Smooth muscle cell (in vitro differentiated cells): ENCODE measurements at regions not wholly inside any gene's neighbourhood (a gene's known extent, or its start where the extent isn't known, plus 50 kb on each side); places are given as distances from the start of the nearest gene placed in this dataset.

Experiments
- DNase-seq: peaks from one replicate; lab custom pipeline; 2025; ENCODE audit not compliant: unreplicated experiment; lab: John Stamatoyannopoulos, UW
- H2AFZ ChIP-seq: fragments of 200-600 bp; sonication (generic); 2 replicates; pipeline ENCODE4 v1.6.0; 2016; ENCODE audit warnings: antibody characterized with exemption, low read depth, mild to moderate bottlenecking
- H3F3A ChIP-seq: fragments of 200-600 bp; sonication (generic); 2 replicates; pipeline ENCODE4 v1.6.0; 2017; ENCODE audit warnings: antibody characterized with exemption, low read depth
- H3K27ac ChIP-seq: fragments of 200-600 bp; sonication (generic); 2 replicates; pipeline ENCODE4 v1.5.1; 2016; ENCODE audit warnings: low read depth, mild to moderate bottlenecking
- H3K27me3 ChIP-seq: fragments of 200-600 bp; sonication (generic); 2 replicates; pipeline ENCODE4 v1.6.1; 2016; ENCODE audit warnings: low read depth, mild to moderate bottlenecking
- H3K36me3 ChIP-seq: fragments of 200-600 bp; sonication (generic); 2 replicates; pipeline ENCODE4 v1.5.1; 2016; ENCODE audit warnings: low read depth
- H3K4me1 ChIP-seq: fragments of 200-600 bp; sonication (generic); 2 replicates; pipeline ENCODE4 v1.5.1; 2016; ENCODE audit warnings: low read depth
- H3K4me2 ChIP-seq: fragments of 200-600 bp; sonication (generic); 2 replicates; pipeline ENCODE4 v1.6.0; 2016; ENCODE audit warnings: mild to moderate bottlenecking
- H3K4me3 ChIP-seq: fragments of 200-600 bp; sonication (generic); 2 replicates; pipeline ENCODE4 v1.5.1; 2016; ENCODE audit warnings: mild to moderate bottlenecking
- H3K79me2 ChIP-seq: fragments of 200-600 bp; sonication (generic); 2 replicates; pipeline ENCODE4 v1.6.0; 2016; ENCODE audit warnings: low read depth, mild to moderate bottlenecking
- H3K9ac ChIP-seq: fragments of 200-600 bp; sonication (generic); 2 replicates; pipeline ENCODE4 v1.6.0; 2016; ENCODE audit warnings: low read depth
- H3K9me3 ChIP-seq: fragments of 200-600 bp; sonication (generic); replicated peaks from 2 replicates; pipeline ENCODE4 v1.5.1; 2016; ENCODE audit warnings: low read depth
- H4K20me1 ChIP-seq: fragments of 200-600 bp; sonication (generic); 2 replicates; pipeline ENCODE4 v1.6.0; 2016; ENCODE audit warnings: low read depth
- WGBS: methylation state at CpG from one replicate; pipeline ENCODE4 v1.1.7; 2016; ENCODE audit warnings: low lambda C conversion rate; 5-methylcytosine and 5-hydroxymethylcytosine counted together
- TF ChIP-seq, protein P1 (sequence below): fragments of 200-600 bp; sonication (generic); IDR thresholded peaks from 2 replicates; pipeline ENCODE4 v1.5.1; 2017; ENCODE audit warnings: borderline replicate concordance, mild to moderate bottlenecking, antibody characterized with exemption; ENCODE audit not compliant: insufficient read depth, poor library complexity, severe bottlenecking

DNA sequence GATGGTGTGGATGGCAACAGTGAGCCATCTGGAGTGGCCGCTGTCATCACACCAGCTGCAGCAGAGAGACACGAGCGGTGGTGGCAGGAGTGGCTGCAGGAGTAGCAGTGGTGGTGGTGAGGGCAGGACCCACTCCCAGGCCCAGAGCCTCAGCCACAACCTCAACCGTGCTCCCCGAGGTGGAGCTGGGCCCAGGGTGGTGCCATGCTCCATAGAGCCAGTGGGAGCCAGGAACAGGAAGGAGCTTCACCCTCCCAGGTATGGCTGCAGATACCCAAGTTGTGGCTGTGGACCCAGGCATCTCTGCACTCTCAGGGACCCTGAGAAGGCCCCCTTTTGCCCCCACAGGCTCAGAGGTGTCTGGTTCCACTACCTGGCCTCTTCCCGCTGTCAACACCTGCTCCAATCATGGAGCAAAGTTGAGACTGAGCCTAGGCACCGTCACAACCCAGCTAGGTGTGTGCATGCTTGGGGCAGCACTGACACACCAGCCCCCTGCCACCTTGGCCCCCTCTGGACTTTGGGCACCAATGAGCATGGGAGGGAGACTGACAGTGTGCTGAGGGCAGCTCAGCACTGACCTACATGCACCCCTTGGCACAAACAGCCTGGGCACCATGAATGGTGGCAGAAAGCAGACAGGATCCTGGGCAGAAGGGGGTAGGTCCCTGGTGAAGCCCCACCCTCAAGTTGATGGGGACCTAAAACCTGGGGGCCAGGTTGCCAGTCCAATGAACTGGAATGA, 188.9 kb downstream of the NDUFA10 start:
- H3K9ac ChIP-seq, result no peak overlapping the region
- TF ChIP-seq, protein P1, sequence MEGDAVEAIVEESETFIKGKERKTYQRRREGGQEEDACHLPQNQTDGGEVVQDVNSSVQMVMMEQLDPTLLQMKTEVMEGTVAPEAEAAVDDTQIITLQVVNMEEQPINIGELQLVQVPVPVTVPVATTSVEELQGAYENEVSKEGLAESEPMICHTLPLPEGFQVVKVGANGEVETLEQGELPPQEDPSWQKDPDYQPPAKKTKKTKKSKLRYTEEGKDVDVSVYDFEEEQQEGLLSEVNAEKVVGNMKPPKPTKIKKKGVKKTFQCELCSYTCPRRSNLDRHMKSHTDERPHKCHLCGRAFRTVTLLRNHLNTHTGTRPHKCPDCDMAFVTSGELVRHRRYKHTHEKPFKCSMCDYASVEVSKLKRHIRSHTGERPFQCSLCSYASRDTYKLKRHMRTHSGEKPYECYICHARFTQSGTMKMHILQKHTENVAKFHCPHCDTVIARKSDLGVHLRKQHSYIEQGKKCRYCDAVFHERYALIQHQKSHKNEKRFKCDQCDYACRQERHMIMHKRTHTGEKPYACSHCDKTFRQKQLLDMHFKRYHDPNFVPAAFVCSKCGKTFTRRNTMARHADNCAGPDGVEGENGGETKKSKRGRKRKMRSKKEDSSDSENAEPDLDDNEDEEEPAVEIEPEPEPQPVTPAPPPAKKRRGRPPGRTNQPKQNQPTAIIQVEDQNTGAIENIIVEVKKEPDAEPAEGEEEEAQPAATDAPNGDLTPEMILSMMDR, result no peak
- H3F3A ChIP-seq, result no peaks in the 10 kb centered on the region
- H4K20me1 ChIP-seq, result no peaks in the 10 kb centered on the region
- H3K9me3 ChIP-seq, result no peaks in the 10 kb centered on the region
- 94% methylated on average over 7 of the region's 7 CpGs for WGBS
- H3K4me2 ChIP-seq, result no peak overlapping the region
- no peaks in the 10 kb centered on the region for H3K4me1 ChIP-seq
- peaks cover 13% of the 10 kb centered on the region for H3K27me3 ChIP-seq
- no peak overlapping the region for H3K27ac ChIP-seq
- no peaks in the 10 kb centered on the region for H3K79me2 ChIP-seq
- DNase-seq, result no peak
- H2AFZ ChIP-seq, result no peak overlapping the region
- H3K36me3 ChIP-seq, result no peaks in the 10 kb centered on the region
- no peak overlapping the region for H3K4me3 ChIP-seq

DNA sequence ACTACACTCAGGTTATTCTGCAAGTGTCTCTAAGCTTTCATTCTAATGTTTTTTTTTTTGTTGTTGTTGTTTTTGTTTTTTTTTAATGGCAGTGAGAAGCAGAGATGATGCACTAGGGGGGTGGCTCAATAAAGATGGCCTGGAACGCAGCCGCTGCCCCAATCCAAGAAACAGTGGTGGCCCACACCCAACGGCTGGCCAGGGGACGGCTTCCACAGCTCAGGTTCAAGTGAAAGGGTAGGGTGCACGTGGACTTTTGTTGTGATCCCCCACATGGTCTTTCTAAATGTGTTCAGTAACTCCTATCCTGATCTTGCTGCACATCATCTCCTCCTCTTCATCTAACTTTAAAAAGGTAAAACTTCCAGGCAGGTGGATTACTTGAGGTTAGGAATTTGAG, 190.1 kb downstream of the NDUFA10 start:
- WGBS, result 92% methylated on average over 5 of the region's 5 CpGs
- H3K4me2 ChIP-seq, result no peak overlapping the region

GRCh38 chr2:239834143-239834542, 191.0 kb downstream of the NDUFA10 start:
- no peak overlapping the region for H3K27ac ChIP-seq
- no peak overlapping the region for H3K9ac ChIP-seq
- no peak overlapping the region for H3K4me2 ChIP-seq
- H2AFZ ChIP-seq, result no peak overlapping the region
- TF ChIP-seq, protein P1, result no peak
- H3K9me3 ChIP-seq, result no peaks in the 10 kb centered on the region
- no peak overlapping the region for H3K4me3 ChIP-seq
- no peaks in the 10 kb centered on the region for H3K79me2 ChIP-seq
- DNase-seq, result no peak
- H3K36me3 ChIP-seq, result no peaks in the 10 kb centered on the region
- H3K27me3 ChIP-seq, result peaks cover 5% of the 10 kb centered on the region
- no peaks in the 10 kb centered on the region for H3K4me1 ChIP-seq
- H4K20me1 ChIP-seq, result no peaks in the 10 kb centered on the region
- H3F3A ChIP-seq, result no peaks in the 10 kb centered on the region
- WGBS, result 94% methylated on average over 8 of the region's 8 CpGs

More for the DNA sequence above, 190.1 kb downstream of the NDUFA10 start:
- H3K27me3 ChIP-seq, result peaks cover 11% of the 10 kb centered on the region
- no peaks in the 10 kb centered on the region for H3F3A ChIP-seq
- no peak overlapping the region for H3K4me3 ChIP-seq
- no peak for DNase-seq
- H3K9me3 ChIP-seq, result no peaks in the 10 kb centered on the region
- no peaks in the 10 kb centered on the region for H3K79me2 ChIP-seq
- H3K9ac ChIP-seq, result no peak overlapping the region
- no peaks in the 10 kb centered on the region for H4K20me1 ChIP-seq
- TF ChIP-seq, protein P1, result no peak
- no peaks in the 10 kb centered on the region for H3K36me3 ChIP-seq
- H3K4me1 ChIP-seq, result no peaks in the 10 kb centered on the region
- no peak overlapping the region for H2AFZ ChIP-seq
- H3K27ac ChIP-seq, result no peak overlapping the region
